Adrenal gland (tissue), 9 donors: ENCODE measurements at regions not wholly inside any gene's neighbourhood (a gene's known extent, or its start where the extent isn't known, plus 50 kb on each side); places are given as distances from the start of the nearest gene placed in this dataset.

Experiments
- DNase-seq, 7 donors: peaks; one replicate each; pipeline ENCODE4 v3.0.0-alpha.2; 2019 to 2020
- H3K27ac ChIP-seq, 5 donors: fragments of 200-600 bp; sonication (generic) in 4 of 5; 1 replicate in 3 of 5; 2 replicates in 2 of 5; pipeline versions ENCODE4 v1.5.1 to v1.8.0; 2016 to 2020; ENCODE audit warnings: mild to moderate bottlenecking in 1 of 5
- H3K27me3 ChIP-seq: fragments of 200-600 bp; 2 replicates; pipeline ENCODE4 v1.8.0; 2021
- H3K36me3 ChIP-seq, 2 donors: fragments of 200-600 bp; replicated peaks in 1 of 2; 1 replicate in 1 of 2; 2 replicates in 1 of 2; pipeline versions ENCODE4 v1.5.1 to v1.8.0; 2018 to 2022
- H3K4me1 ChIP-seq, 2 donors: fragments of 200-600 bp; replicated peaks in 1 of 2; 1 replicate in 1 of 2; 2 replicates in 1 of 2; pipeline versions ENCODE4 v1.5.1 to v1.8.0; 2018 to 2021
- H3K4me3 ChIP-seq, 4 donors: fragments of 200-600 bp; sonication (generic) in 3 of 4; one replicate each; pipeline ENCODE4 v1.5.1; 2016 to 2018
- H3K9me3 ChIP-seq, 3 donors: fragments of 200-600 bp; sonication (generic) in 1 of 3; replicated peaks in 1 of 3; 1 replicate in 2 of 3; 2 replicates in 1 of 3; pipeline versions ENCODE4 v1.5.1 to v1.8.0; 2016 to 2021
- CTCF ChIP-seq, 6 experiments: fragments of 450-650 bp in 4 of 6; fragments of 200-600 bp in 2 of 6; sonication (generic) in 1 of 6; IDR thresholded peaks; 1 replicate in 5 of 6; 2 replicates in 1 of 6; pipeline versions ENCODE4 v1.5.1 to v1.8.0; 2016 to 2021; ENCODE audit warnings: antibody characterized with exemption in 6 of 6, mild to moderate bottlenecking in 2 of 6, moderate library complexity in 1 of 6
- POLR2A ChIP-seq, 2 donors: fragments of 450-650 bp; IDR thresholded peaks; one replicate each; pipeline ENCODE4 v1.6.1; 2017; ENCODE audit warnings: antibody characterized with exemption in 2 of 2, mild to moderate bottlenecking in 2 of 2, moderate library complexity in 1 of 2
- WGBS, 4 donors: extraction: QIAGEN DNeasy Blood & Tissue Kit in 2 of 4; methylation state at CpG; one replicate each; pipeline versions ENCODE4 v1.1.5 to v1.1.7; 2013 to 2017; 5-methylcytosine and 5-hydroxymethylcytosine counted together
- intact Hi-C, 2 donors: fragments of 100-400 bp; cut with DNase I; formaldehyde crosslinking; loops; one replicate each; pipeline versions ENCODE4 v1.14.1 to v1.15.0; 2022 to 2023
- donor health status: healthy with polysubstance abuse.
- donor health status: Bipolar disorder and iron deficiency.
- donor health status: DM: yes; HTN: yes; CAD: no.
- donor health status: DM: no; HTN: no; CAD: no.
- donor health status: DM: no; HTN: no; CAD: no.

- 43 to 95% (median 89%) methylated on average over 2 of the region's 2 CpGs for WGBS, 4 donors
- DNase-seq = no peak
- Histone ChIP-seq H3K27ac (no peak overlapping the region), H3K9me3 (no peaks in the 10 kb centered on the region), H3K36me3 (no peaks in the 10 kb centered on the region), H3K4me3 (no peak overlapping the region), H3K27me3 (no peaks in the 10 kb centered on the region), H3K4me1 (no peaks in the 10 kb centered on the region)
- intact Hi-C loops = no loop called here
- no peak for TF ChIP-seq CTCF (IDR thresholded peaks at IDR 0.05)
- no peak for TF ChIP-seq POLR2A (IDR thresholded peaks at IDR 0.05)
These were observed 80.3 kb upstream of the PUDP start for GRCh38 chrX:7228226-7228625.

- H3K9me3 ChIP-seq = no peaks in the 10 kb centered on the region
- H3K27me3 ChIP-seq = no peaks in the 10 kb centered on the region
- H3K36me3 ChIP-seq = no peaks in the 10 kb centered on the region
- TF ChIP-seq CTCF (IDR thresholded peaks at IDR 0.05) (no peak), POLR2A (IDR thresholded peaks at IDR 0.05) (no peak)
- no peak for DNase-seq
- no peaks in the 10 kb centered on the region for H3K4me1 ChIP-seq
- intact Hi-C loops = no loop called here
- H3K4me3 ChIP-seq = no peak overlapping the region
- no peak overlapping the region for H3K27ac ChIP-seq
- WGBS, 4 donors = 59 to 91% (median 82%) methylated on average over 2 of the region's 2 CpGs
These were observed 77.4 kb upstream of the PUDP start for GRCh38 chrX:7225338-7225737.

GRCh38 chrX:7223271-7223670 lies 75.3 kb upstream of the PUDP start:
- Histone ChIP-seq H3K36me3 (no peaks in the 10 kb centered on the region), H3K27me3 (no peaks in the 10 kb centered on the region), H3K4me3 (no peak overlapping the region), H3K4me1 (no peaks in the 10 kb centered on the region), H3K9me3 (no peaks in the 10 kb centered on the region), H3K27ac (no peak overlapping the region)
- 81 to 97% (median 88%) methylated on average over 2 of the region's 2 CpGs for WGBS, 4 donors
- intact Hi-C loops = no loop called here
- TF ChIP-seq CTCF (IDR thresholded peaks at IDR 0.05) (no peak), POLR2A (IDR thresholded peaks at IDR 0.05) (no peak)
- DNase-seq = no peak

- Histone ChIP-seq H3K4me1 (no peaks in the 10 kb centered on the region), H3K9me3 (no peaks in the 10 kb centered on the region), H3K27ac (no peak overlapping the region), H3K4me3 (no peak overlapping the region), H3K27me3 (no peaks in the 10 kb centered on the region), H3K36me3 (no peaks in the 10 kb centered on the region)
- intact Hi-C loops = no loop called here
- DNase-seq = no peak
- no peak for TF ChIP-seq POLR2A (IDR thresholded peaks at IDR 0.05)
- no peak for TF ChIP-seq CTCF (IDR thresholded peaks at IDR 0.05)
- WGBS, 4 donors = 82 to 91% (median 84%) methylated on average over 10 of the region's 10 CpGs
These were observed 72.2 kb upstream of the PUDP start for GRCh38 chrX:7220121-7220520.
